ENCODE measurements at regions not wholly inside any gene's neighbourhood (a gene's known extent, or its start where the extent isn't known, plus 50 kb on each side); places are given as distances from the start of the nearest gene placed in this dataset.
"Not testable (repeated sequence)": the region's sequence is repeated elsewhere in the genome, so short reads cannot be mapped to it uniquely, and the experiment has no call there.

DNA sequence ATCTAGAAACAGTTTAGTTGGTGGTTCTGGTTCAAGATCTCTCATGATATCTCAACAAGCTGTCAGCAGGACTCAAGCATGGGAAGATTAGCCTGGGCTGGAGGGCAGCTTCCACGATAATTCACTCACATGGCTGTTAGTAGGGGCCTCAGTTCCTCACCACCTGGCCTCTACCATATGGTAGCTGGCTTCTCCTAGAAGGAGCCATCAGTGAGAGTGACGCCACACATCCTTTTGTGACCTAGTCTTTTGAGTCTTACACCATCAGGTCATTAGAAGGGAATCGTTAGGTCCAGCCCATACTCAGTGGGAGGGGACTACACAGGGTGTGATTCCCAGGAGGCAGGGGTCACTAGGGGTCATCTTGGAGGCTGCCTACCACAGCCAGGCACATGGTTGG, 239.3 kb upstream of the PLPP4 start:
- Histone ChIP-seq H3K4me1 (ENCODE audit: insufficient read depth) (no peaks in the 10 kb centered on the region), H3K9me3 (no peaks in the 10 kb centered on the region), H3K27me3 (no peaks in the 10 kb centered on the region), H3K36me3 (no peaks in the 10 kb centered on the region), H3K27ac (no peak overlapping the region), H3K4me3 (no peak overlapping the region)
- DNase-seq, result no peak
- intact Hi-C loops (cut with DNase I), result no loop called here
- WGBS, 3 donors, result 15 to 31% (median 20%) methylated on average over 3 of the region's 3 CpGs
- no peak for TF ChIP-seq POLR2A (IDR thresholded peaks at IDR 0.05)
- TF ChIP-seq EP300 (IDR thresholded peaks at IDR 0.05), result no peak
- TF ChIP-seq, protein P1, sequence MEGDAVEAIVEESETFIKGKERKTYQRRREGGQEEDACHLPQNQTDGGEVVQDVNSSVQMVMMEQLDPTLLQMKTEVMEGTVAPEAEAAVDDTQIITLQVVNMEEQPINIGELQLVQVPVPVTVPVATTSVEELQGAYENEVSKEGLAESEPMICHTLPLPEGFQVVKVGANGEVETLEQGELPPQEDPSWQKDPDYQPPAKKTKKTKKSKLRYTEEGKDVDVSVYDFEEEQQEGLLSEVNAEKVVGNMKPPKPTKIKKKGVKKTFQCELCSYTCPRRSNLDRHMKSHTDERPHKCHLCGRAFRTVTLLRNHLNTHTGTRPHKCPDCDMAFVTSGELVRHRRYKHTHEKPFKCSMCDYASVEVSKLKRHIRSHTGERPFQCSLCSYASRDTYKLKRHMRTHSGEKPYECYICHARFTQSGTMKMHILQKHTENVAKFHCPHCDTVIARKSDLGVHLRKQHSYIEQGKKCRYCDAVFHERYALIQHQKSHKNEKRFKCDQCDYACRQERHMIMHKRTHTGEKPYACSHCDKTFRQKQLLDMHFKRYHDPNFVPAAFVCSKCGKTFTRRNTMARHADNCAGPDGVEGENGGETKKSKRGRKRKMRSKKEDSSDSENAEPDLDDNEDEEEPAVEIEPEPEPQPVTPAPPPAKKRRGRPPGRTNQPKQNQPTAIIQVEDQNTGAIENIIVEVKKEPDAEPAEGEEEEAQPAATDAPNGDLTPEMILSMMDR (IDR thresholded peaks at IDR 0.05), result no peak

- WGBS, 3 donors, result 40 to 52% (median 51%) methylated on average over 4 of the region's 4 CpGs
- Histone ChIP-seq H3K4me3 (no peak overlapping the region), H3K27ac (no peak overlapping the region), H3K4me1 (ENCODE audit: insufficient read depth) (no peaks in the 10 kb centered on the region), H3K9me3 (no peaks in the 10 kb centered on the region), H3K36me3 (no peaks in the 10 kb centered on the region), H3K27me3 (no peaks in the 10 kb centered on the region)
- no peak for DNase-seq
- intact Hi-C loops (cut with DNase I), result no loop called here
- TF ChIP-seq, protein P1 (IDR thresholded peaks at IDR 0.05), result no peak
- TF ChIP-seq EP300 (IDR thresholded peaks at IDR 0.05) (no peak), POLR2A (IDR thresholded peaks at IDR 0.05) (no peak)
These were observed 235.0 kb upstream of the PLPP4 start for GRCh38 chr10:120221873-120222485.

DNA sequence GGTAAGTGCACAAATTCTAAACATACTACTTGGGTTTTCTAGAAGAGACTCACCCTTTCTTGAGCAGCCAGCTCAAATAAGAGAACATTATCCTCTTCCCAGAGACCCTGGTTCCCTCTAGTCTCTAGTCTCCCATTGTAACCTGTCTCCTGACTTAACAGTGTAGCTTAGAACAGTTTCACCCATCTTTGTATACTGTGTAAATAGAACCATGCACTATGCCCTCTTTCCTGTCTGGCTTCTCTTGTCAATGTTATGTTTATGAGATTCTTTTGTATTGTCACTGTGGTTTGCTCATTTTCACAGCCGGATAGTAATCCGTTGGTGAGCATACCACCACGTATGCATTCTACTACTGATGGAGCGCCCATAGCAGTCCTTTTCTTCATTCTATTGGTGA, 227.4 kb upstream of the PLPP4 start:
- no peaks in the 10 kb centered on the region for H3K27me3 ChIP-seq
- no peak for DNase-seq
- no peaks in the 10 kb centered on the region for H3K9me3 ChIP-seq
- intact Hi-C loops (cut with DNase I), result no loop called here
- TF ChIP-seq, protein P1 (IDR thresholded peaks at IDR 0.05), result no peak
- no peak for TF ChIP-seq EP300 (IDR thresholded peaks at IDR 0.05)
- no peak for TF ChIP-seq POLR2A (IDR thresholded peaks at IDR 0.05)
- H3K4me1 ChIP-seq (ENCODE audit: insufficient read depth), result no peaks in the 10 kb centered on the region
- no peaks in the 10 kb centered on the region for H3K36me3 ChIP-seq
- WGBS, 3 donors, result 84 to 92% (median 87%) methylated on average over 4 of the region's 4 CpGs
- H3K27ac ChIP-seq, result no peak overlapping the region
- H3K4me3 ChIP-seq, result no peak overlapping the region

DNA sequence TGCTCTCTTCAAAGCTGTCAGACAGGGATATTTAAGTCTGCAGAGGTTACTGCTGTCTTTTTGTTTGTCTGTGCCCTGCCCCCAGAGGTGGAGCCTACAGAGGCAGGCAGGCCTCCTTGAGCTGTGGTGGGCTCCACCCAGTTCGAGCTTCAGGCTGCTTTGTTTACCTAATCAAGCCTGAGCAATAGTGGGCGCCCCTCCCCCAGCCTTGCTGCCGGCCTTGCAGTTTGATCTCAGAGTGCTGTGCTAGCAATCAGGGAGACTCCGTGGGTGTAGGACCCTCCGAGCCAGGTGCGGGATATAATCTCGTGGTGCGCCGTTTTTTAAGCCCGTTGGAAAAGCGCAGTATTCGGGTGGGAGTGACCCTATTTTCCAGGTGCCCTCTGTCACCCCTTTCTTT, 217.3 kb upstream of the PLPP4 start:
- DNase-seq; H3K4me3 ChIP-seq; H3K36me3 ChIP-seq; H3K9me3 ChIP-seq; intact Hi-C loops (cut with DNase I); H3K27ac ChIP-seq; H3K4me1 ChIP-seq (ENCODE audit: insufficient read depth); H3K27me3 ChIP-seq: not testable (repeated sequence)
- 54 to 63% (median 57%) methylated on average over 11 to 12 of the region's 12 CpGs for WGBS, 3 donors

- H3K4me1 ChIP-seq (ENCODE audit: insufficient read depth), result no peaks in the 10 kb centered on the region
- DNase-seq, result no peak
- H3K4me3 ChIP-seq, result no peak overlapping the region
- H3K27me3 ChIP-seq, result no peaks in the 10 kb centered on the region
- intact Hi-C loops (cut with DNase I), result no loop called here
- TF ChIP-seq POLR2A (IDR thresholded peaks at IDR 0.05) (no peak), EP300 (IDR thresholded peaks at IDR 0.05) (no peak)
- TF ChIP-seq, protein P1 (IDR thresholded peaks at IDR 0.05), result no peak
- no peaks in the 10 kb centered on the region for H3K36me3 ChIP-seq
- WGBS, 3 donors, result 79 to 83% (median 80%) methylated on average over 13 of the region's 13 CpGs
- no peaks in the 10 kb centered on the region for H3K9me3 ChIP-seq
- no peak overlapping the region for H3K27ac ChIP-seq
These were observed 205.1 kb upstream of the PLPP4 start for GRCh38 chr10:120251821-120252442.
